Urinary bladder (tissue), 3 donors: ENCODE measurements at regions not wholly inside any gene's neighbourhood (a gene's known extent, or its start where the extent isn't known, plus 50 kb on each side); places are given as distances from the start of the nearest gene placed in this dataset.

Source experiments
- DNase-seq: peaks from one replicate; pipeline ENCODE4 v3.0.0-alpha.2; 2015; ENCODE audit errors: extremely low spot score
- H3K27ac ChIP-seq: one replicate; pipeline ENCODE4 v1.5.1; 2013; ENCODE audit warnings: low read depth, mild to moderate bottlenecking, moderate library complexity
- H3K36me3 ChIP-seq: one replicate; pipeline ENCODE4 v1.6.1; 2013; ENCODE audit warnings: mild to moderate bottlenecking, moderate library complexity; ENCODE audit not compliant: insufficient read depth
- H3K4me1 ChIP-seq: one replicate; pipeline ENCODE4 v1.6.1; 2013; ENCODE audit warnings: mild to moderate bottlenecking, moderate library complexity; ENCODE audit not compliant: insufficient read depth
- H3K4me3 ChIP-seq: one replicate; pipeline ENCODE4 v1.5.1; 2013; ENCODE audit warnings: low read depth, low read length
- WGBS: extraction: QIAGEN DNeasy Blood & Tissue Kit; methylation state at CpG from one replicate; pipeline ENCODE4 v1.1.7; 2013; 5-methylcytosine and 5-hydroxymethylcytosine counted together
- donor health status: healthy with polysubstance abuse.
- donor health status: healthy.

GRCh38 chr1:238214449-238214848 lies 323.7 kb upstream of the ZP4 start:
- Histone ChIP-seq H3K36me3 (no peaks in the 10 kb centered on the region), H3K4me1 (no peaks in the 10 kb centered on the region), H3K27ac (no peak overlapping the region), H3K4me3 (no peak overlapping the region)
- 67% methylated on average over 2 of the region's 2 CpGs for WGBS
- no peak for DNase-seq

DNA sequence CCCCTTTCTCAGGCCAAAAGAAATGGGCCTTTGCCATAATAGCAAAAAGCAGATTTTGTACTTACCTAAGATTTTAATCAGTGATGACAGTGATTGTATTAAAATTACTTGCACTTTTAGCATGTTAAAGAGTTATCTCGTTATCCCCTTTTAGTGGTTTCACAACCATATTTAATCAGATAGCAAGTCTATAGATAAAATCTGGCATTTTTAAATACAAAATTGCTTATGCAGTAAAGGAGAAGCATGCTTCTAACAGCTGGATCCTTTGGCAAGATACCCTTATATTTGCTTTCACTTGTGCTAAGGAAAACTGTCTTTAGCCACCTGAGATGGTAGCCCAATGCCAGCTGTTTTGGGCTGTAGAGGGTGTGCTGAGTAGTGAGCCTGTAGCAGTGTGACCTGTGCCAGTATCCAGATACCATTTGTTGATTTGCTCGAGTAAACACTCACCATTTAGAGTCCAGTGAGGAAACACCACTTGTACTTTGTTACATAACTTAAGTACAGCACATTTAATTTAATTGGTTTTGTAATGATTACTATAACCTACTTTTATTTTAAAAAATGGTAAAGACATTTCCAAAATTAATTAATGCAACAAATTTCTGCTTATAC lies 314.4 kb upstream of the ZP4 start:
- H3K36me3 ChIP-seq = no peaks in the 10 kb centered on the region
- DNase-seq = no peak
- H3K4me3 ChIP-seq = no peak overlapping the region
- 55% methylated on average over 2 of the region's 2 CpGs for WGBS
- no peak overlapping the region for H3K27ac ChIP-seq
- no peaks in the 10 kb centered on the region for H3K4me1 ChIP-seq

GRCh38 chr1:238201992-238202391 lies 311.3 kb upstream of the ZP4 start:
- no peak overlapping the region for H3K27ac ChIP-seq
- H3K36me3 ChIP-seq = no peaks in the 10 kb centered on the region
- no peak for DNase-seq
- H3K4me3 ChIP-seq = no peak overlapping the region
- 75% methylated on average over 2 of the region's 2 CpGs for WGBS
- H3K4me1 ChIP-seq = no peaks in the 10 kb centered on the region

DNA sequence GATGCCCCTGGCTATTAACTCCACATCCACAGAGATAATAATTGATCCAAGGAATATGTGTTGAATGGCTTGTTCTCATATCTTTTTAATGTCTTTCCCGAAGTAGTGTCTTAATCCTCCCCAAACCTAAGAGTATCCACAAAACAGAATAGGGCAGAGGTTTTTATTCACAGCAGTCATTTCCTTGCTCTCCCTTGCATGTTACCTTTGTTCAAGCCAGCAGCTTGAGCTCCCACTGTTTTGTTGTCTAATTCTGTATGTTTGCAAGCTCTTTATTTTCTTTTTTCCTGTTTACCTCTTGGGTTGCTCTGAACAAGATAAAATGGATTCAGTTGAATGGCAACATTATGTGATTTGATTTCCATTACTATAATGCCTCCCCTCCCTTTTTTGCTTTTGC lies 308.6 kb upstream of the ZP4 start:
- 44% methylated on average over 1 of the region's 1 CpG for WGBS
- Histone ChIP-seq H3K4me3 (no peak overlapping the region), H3K4me1 (no peaks in the 10 kb centered on the region), H3K36me3 (no peaks in the 10 kb centered on the region), H3K27ac (no peak overlapping the region)
- DNase-seq = no peak

- no peak for DNase-seq
- WGBS = 100% methylated on average over 1 of the region's 1 CpG
- Histone ChIP-seq H3K27ac (no peak overlapping the region), H3K4me3 (no peak overlapping the region), H3K4me1 (no peaks in the 10 kb centered on the region), H3K36me3 (no peaks in the 10 kb centered on the region)
Observed at GRCh38 chr1:238196516-238196915, 305.8 kb upstream of the ZP4 start.

DNA sequence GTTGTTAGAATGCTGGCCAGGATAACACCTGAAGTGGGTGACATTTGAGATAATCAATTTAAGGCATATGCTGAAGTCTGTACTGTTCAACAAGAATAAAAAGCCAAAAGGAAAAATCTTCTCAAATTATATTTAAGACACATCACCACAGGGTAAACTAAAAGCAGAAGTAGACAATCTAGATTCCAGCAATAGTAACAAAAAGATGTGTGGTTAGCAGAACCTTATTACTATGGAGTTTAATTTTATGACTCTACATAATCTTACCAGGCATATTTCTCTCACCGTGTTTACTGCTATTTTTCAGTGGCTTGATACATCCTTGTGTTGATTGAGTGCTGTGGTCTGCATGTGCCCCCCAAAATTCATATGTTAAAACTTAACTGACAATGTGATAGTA lies 300.4 kb upstream of the ZP4 start:
- 76% methylated on average over 1 of the region's 1 CpG for WGBS
- Histone ChIP-seq H3K4me3 (no peak overlapping the region), H3K36me3 (no peaks in the 10 kb centered on the region), H3K4me1 (no peaks in the 10 kb centered on the region), H3K27ac (no peak overlapping the region)
- no peak for DNase-seq

GRCh38 chr1:238187575-238187949 lies 296.8 kb upstream of the ZP4 start:
- Histone ChIP-seq H3K4me1 (no peaks in the 10 kb centered on the region), H3K36me3 (no peaks in the 10 kb centered on the region), H3K4me3 (no peak overlapping the region), H3K27ac (no peak overlapping the region)
- 93% methylated on average over 3 of the region's 3 CpGs for WGBS
- DNase-seq = no peak

- WGBS = 91% methylated on average over 4 of the region's 4 CpGs
- no peak for DNase-seq
- no peaks in the 10 kb centered on the region for H3K4me1 ChIP-seq
- no peak overlapping the region for H3K27ac ChIP-seq
- no peak overlapping the region for H3K4me3 ChIP-seq
- no peaks in the 10 kb centered on the region for H3K36me3 ChIP-seq
Observed at GRCh38 chr1:238186887-238187574, 296.3 kb upstream of the ZP4 start.

GRCh38 chr1:238177960-238178645 lies 287.4 kb upstream of the ZP4 start:
- DNase-seq = no peak
- WGBS = 70% methylated on average over 7 of the region's 7 CpGs

GRCh38 chr1:238177351-238177750 lies 286.6 kb upstream of the ZP4 start:
- no peak overlapping the region for H3K27ac ChIP-seq
- no peaks in the 10 kb centered on the region for H3K4me1 ChIP-seq
- WGBS = 85% methylated on average over 1 of the region's 1 CpG
- DNase-seq = no peak
- no peak overlapping the region for H3K4me3 ChIP-seq
- H3K36me3 ChIP-seq = no peaks in the 10 kb centered on the region

More at GRCh38 chr1:238177960-238178645, 287.4 kb upstream of the ZP4 start:
- Histone ChIP-seq H3K4me1 (no peaks in the 10 kb centered on the region), H3K27ac (no peak overlapping the region), H3K4me3 (no peak overlapping the region), H3K36me3 (no peaks in the 10 kb centered on the region)

DNA sequence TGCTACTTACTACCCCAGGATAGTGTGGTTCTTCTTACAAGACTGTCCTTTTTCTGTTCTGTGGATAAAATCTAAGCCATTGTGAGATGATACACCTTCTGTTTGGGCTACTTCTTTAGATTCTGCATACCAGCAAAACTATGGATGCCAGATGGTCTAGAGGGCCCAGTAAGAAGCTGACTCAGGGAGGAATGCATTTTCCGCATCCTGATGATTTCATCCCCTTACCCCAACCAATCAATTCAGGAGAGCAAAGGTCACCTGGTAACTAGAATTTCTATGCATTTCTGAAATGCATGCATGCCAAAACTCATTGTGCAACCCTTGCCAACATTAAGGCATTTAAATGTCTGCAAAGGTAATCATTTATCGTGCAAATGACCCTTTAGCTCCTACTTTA lies 285.7 kb upstream of the ZP4 start:
- H3K4me1 ChIP-seq = no peaks in the 10 kb centered on the region
- H3K36me3 ChIP-seq = no peaks in the 10 kb centered on the region
- no peak overlapping the region for H3K4me3 ChIP-seq
- no peak overlapping the region for H3K27ac ChIP-seq
- WGBS = 71% methylated on average over 2 of the region's 2 CpGs
- DNase-seq = no peak

- no peak overlapping the region for H3K27ac ChIP-seq
- no peaks in the 10 kb centered on the region for H3K4me1 ChIP-seq
- no peak for DNase-seq
- no peak overlapping the region for H3K4me3 ChIP-seq
- WGBS = 71% methylated on average over 2 of the region's 2 CpGs
- H3K36me3 ChIP-seq = no peaks in the 10 kb centered on the region
Observed at GRCh38 chr1:238171985-238172384, 281.3 kb upstream of the ZP4 start.

DNA sequence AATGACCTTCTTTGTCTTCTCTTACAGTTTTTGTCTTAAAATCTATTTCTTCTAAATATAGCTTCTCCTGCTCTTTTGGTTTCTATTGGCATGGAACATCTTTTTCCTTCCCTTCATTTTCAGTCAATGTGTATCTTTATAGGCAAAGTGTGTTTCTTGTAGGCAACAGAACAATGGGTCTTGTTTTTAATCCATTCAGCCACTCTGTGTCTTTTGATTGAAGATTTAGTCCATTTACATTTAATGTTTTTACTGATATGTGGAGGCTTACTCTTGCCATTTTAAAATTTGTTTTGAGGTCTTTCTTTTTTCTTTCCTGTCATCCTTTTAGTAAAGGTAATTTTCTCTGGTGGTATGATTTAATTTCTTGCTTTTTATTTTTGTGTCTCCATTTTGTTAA lies 271.2 kb upstream of the ZP4 start:
- DNase-seq = no peak
- Histone ChIP-seq H3K36me3 (no peaks in the 10 kb centered on the region), H3K4me1 (no peaks in the 10 kb centered on the region), H3K27ac (no peak overlapping the region), H3K4me3 (no peak overlapping the region)

- H3K4me3 ChIP-seq = no peak overlapping the region
- H3K36me3 ChIP-seq = no peaks in the 10 kb centered on the region
- no peaks in the 10 kb centered on the region for H3K4me1 ChIP-seq
- H3K27ac ChIP-seq = no peak overlapping the region
- no peak for DNase-seq
- WGBS = 76% methylated on average over 3 of the region's 3 CpGs
Observed at GRCh38 chr1:238153939-238154338, 263.2 kb upstream of the ZP4 start.
